ENCODE measurements at regions not wholly inside any gene's neighbourhood (a gene's known extent, or its start where the extent isn't known, plus 50 kb on each side); places are given as distances from the start of the nearest gene placed in this dataset.

DNA sequence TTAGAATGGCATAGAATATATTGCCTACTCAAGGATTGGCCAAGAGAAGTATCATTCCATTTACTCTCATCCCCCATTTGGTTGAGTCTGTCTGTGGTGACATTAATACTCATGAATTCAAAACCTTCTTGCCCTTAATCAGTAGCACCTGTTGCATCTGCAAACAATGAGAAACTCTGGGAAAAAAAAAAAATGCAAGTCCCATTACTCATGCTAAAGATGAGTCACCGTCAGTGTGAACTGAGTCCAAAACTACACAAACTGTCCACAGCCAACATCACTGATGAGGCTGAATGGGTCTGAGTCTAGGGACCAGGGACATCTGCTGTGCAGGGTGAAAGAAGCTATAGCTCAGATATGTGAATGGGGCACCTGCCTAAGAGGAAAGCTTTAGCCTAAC is 96.9 kb upstream of the ADAMTS18 start:
- H3K27me3 ChIP-seq (replicated peaks; ENCODE audit: insufficient read depth) = peaks cover 18% of the 10 kb centered on the region
- H3K9me3 ChIP-seq (ENCODE audit: low read depth) = no peaks in the 10 kb centered on the region
- in situ Hi-C loops (cut with MboI) = no loop called here
- TF ChIP-seq EZH2phosphoT487 (IDR thresholded peaks at IDR 0.05; ENCODE audit: insufficient read depth, low read depth) = no peak
- no peak for TF ChIP-seq EZH2 (IDR thresholded peaks at IDR 0.05; ENCODE audit: insufficient read depth, poor library complexity, severe bottlenecking)
- no peaks in the 10 kb centered on the region for H3K36me3 ChIP-seq (ENCODE audit: low read depth)
- H3F3A ChIP-seq (ENCODE audit: insufficient read depth) = 0 out of 2 replicates have a peak, but pooled peaks cover 6% of the 10 kb centered on the region
- no peak overlapping the region for H3K9ac ChIP-seq
- no peaks in the 10 kb centered on the region for H3K79me2 ChIP-seq (ENCODE audit: insufficient read depth)
- no peak overlapping the region for H2AFZ ChIP-seq
- DNase-seq = peak; percentile 90
- no peak overlapping the region for H3K27ac ChIP-seq
- WGBS, 2 experiments (ENCODE audit: low coverage in 1 of 2, low lambda C conversion rate in 2 of 2, missing lambda C conversion rate in 2 of 2) = 0 to 5% methylated on average over 1 of the region's 1 CpG
- no peak overlapping the region for H3K4me3 ChIP-seq
- peaks cover 4% of the 10 kb centered on the region; the same call in 1 of the 2 replicates for H3K4me1 ChIP-seq (ENCODE audit: insufficient read depth)
- no peak overlapping the region for H3K4me2 ChIP-seq (ENCODE audit: unreplicated experiment)
- no peaks in the 10 kb centered on the region for H4K20me1 ChIP-seq (ENCODE audit: insufficient read depth)
- H3K9me2 ChIP-seq (ENCODE audit: insufficient read depth) = no peaks in the 10 kb centered on the region

DNA sequence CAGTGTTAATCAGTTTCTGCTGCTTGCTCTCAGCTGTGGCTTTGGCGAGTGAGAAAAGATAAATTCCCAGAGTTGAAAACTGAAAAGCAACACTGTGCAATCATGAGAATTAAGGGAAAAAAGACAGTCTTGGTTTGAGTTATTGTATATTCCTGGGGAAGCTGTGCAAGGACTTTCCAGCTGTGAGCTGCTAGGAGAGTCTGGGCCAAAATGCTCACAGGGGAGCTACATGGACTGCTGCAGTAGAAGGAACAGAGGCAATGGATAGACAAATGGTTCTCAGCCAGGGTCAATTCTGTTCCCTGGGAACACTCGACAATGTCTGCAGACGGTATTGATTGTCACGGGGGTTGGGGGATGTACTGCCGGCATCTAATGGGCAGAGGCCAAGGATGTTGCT is 102.0 kb upstream of the ADAMTS18 start:
- Histone ChIP-seq H3K9ac (no peak overlapping the region), H4K20me1 (ENCODE audit: insufficient read depth) (no peaks in the 10 kb centered on the region), H3K27ac (no peak overlapping the region), H3K79me2 (ENCODE audit: insufficient read depth) (no peaks in the 10 kb centered on the region), H2AFZ (no peak overlapping the region), H3K27me3 (replicated peaks; ENCODE audit: insufficient read depth) (peaks cover 31% of the 10 kb centered on the region), H3K4me1 (ENCODE audit: insufficient read depth) (no peaks in the 10 kb centered on the region), H3K9me3 (ENCODE audit: low read depth) (no peaks in the 10 kb centered on the region), H3K9me2 (ENCODE audit: insufficient read depth) (no peaks in the 10 kb centered on the region), H3K36me3 (ENCODE audit: low read depth) (no peaks in the 10 kb centered on the region), H3K4me3 (no peak overlapping the region), H3F3A (ENCODE audit: insufficient read depth) (no peaks in the 10 kb centered on the region), H3K4me2 (ENCODE audit: unreplicated experiment) (no peak overlapping the region)
- TF ChIP-seq EZH2 (IDR thresholded peaks at IDR 0.05; ENCODE audit: insufficient read depth, poor library complexity, severe bottlenecking) (no peak), EZH2phosphoT487 (IDR thresholded peaks at IDR 0.05; ENCODE audit: insufficient read depth, low read depth) (no peak)
- no peak for DNase-seq
- in situ Hi-C loops (cut with MboI) = no loop called here
- 40 to 48% methylated on average over 5 of the region's 5 CpGs for WGBS, 2 experiments (ENCODE audit: low coverage in 1 of 2, low lambda C conversion rate in 2 of 2, missing lambda C conversion rate in 2 of 2)

DNA sequence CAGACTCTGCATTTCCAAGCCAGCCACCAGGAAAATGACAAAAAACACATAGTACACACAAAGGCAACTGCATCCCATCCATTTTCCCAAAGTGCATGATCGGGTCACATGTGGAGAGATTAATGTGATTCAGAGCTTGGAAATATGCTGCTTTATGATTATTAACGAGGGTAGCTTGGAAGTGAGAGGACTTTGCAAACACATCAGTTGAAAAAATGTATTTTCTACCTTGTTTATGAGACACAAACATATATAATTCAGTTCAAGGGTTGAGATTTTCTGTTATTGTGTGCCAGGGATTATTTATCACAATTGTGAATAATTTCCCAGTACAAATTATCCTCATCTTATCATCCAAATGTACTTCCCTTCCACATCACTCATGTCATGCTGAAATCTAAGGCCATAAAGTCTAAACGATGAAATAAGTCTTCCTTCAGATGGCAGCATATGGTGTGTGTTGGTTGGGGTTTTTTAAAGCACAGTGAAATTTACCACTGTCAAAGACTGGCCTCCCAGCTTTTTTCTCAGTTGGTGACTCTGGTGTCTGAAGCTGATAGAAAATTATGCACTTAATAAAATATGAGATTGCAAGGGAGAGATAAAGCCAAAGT is 104.7 kb upstream of the ADAMTS18 start:
- Histone ChIP-seq H3K27me3 (replicated peaks; ENCODE audit: insufficient read depth) (peaks cover 37% of the 10 kb centered on the region), H3K4me1 (ENCODE audit: insufficient read depth) (no peaks in the 10 kb centered on the region), H3K9me2 (ENCODE audit: insufficient read depth) (no peaks in the 10 kb centered on the region), H3F3A (ENCODE audit: insufficient read depth) (no peaks in the 10 kb centered on the region), H3K27ac (no peak overlapping the region), H3K9ac (no peak overlapping the region), H3K4me3 (no peak overlapping the region), H2AFZ (no peak overlapping the region), H3K9me3 (ENCODE audit: low read depth) (no peaks in the 10 kb centered on the region), H3K4me2 (ENCODE audit: unreplicated experiment) (no peak overlapping the region), H3K79me2 (ENCODE audit: insufficient read depth) (no peaks in the 10 kb centered on the region), H3K36me3 (ENCODE audit: low read depth) (no peaks in the 10 kb centered on the region), H4K20me1 (ENCODE audit: insufficient read depth) (no peaks in the 10 kb centered on the region)
- no peak for DNase-seq
- no peak for TF ChIP-seq EZH2 (IDR thresholded peaks at IDR 0.05; ENCODE audit: insufficient read depth, poor library complexity, severe bottlenecking)
- no peak for TF ChIP-seq EZH2phosphoT487 (IDR thresholded peaks at IDR 0.05; ENCODE audit: insufficient read depth, low read depth)
- WGBS, 2 experiments (ENCODE audit: low coverage in 1 of 2, low lambda C conversion rate in 2 of 2, missing lambda C conversion rate in 2 of 2) = 42 to 53% methylated on average over 3 of the region's 3 CpGs
- in situ Hi-C loops (cut with MboI) = no loop called here

DNA sequence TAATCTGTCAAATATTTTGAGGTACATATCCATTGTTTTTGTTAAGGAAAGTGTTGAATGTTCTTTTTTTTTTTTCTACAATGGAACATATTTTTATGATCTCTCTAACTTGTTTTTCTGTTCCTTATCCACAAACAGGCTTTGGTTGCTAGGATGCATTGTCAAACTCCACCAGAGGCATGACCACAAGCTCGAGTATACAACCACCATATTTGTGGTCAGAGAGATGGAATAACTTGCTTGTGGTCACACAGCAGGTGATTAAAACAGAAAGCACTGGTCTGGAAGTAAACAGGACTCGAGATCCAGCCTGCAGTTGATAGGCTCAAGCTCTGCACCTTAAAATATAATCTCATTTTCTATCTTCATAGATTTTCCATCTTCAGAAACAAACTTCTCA is 105.8 kb upstream of the ADAMTS18 start:
- Histone ChIP-seq H3K79me2 (ENCODE audit: insufficient read depth) (no peaks in the 10 kb centered on the region), H3K4me1 (ENCODE audit: insufficient read depth) (no peaks in the 10 kb centered on the region), H4K20me1 (ENCODE audit: insufficient read depth) (no peaks in the 10 kb centered on the region), H3K36me3 (ENCODE audit: low read depth) (no peaks in the 10 kb centered on the region), H3K4me3 (no peak overlapping the region), H2AFZ (no peak overlapping the region), H3F3A (ENCODE audit: insufficient read depth) (no peaks in the 10 kb centered on the region), H3K9me2 (ENCODE audit: insufficient read depth) (no peaks in the 10 kb centered on the region), H3K27me3 (replicated peaks; ENCODE audit: insufficient read depth) (peaks cover 29% of the 10 kb centered on the region), H3K4me2 (ENCODE audit: unreplicated experiment) (no peak overlapping the region), H3K27ac (no peak overlapping the region), H3K9ac (no peak overlapping the region), H3K9me3 (ENCODE audit: low read depth) (no peaks in the 10 kb centered on the region)
- peak; percentile 19 for DNase-seq
- no peak for TF ChIP-seq EZH2phosphoT487 (IDR thresholded peaks at IDR 0.05; ENCODE audit: insufficient read depth, low read depth)
- no peak for TF ChIP-seq EZH2 (IDR thresholded peaks at IDR 0.05; ENCODE audit: insufficient read depth, poor library complexity, severe bottlenecking)
- WGBS, 2 experiments (ENCODE audit: low coverage in 1 of 2, low lambda C conversion rate in 2 of 2, missing lambda C conversion rate in 2 of 2) = 22 to 39% methylated on average over 2 of the region's 2 CpGs
- in situ Hi-C loops (cut with MboI) = no loop called here

DNA sequence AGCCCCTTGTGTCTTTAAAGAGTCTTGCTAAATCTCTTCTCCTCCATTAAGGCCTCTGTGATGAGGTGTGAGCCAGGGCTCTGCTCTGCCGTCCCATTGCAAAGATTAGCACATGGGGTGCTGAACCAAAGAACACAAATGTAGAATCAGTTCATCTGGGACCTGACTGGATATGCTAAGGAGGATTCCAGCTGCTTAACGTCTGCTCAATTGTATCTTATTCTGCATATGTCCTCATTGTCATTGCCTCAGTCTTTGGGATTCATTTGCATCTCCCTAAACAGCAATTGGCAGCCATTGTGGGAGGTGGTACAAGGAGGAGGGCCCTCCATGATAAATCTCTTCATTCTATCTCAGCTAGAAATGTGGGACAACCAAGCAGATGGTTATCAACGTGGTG is 106.3 kb upstream of the ADAMTS18 start:
- Histone ChIP-seq H3K9me2 (ENCODE audit: insufficient read depth) (no peaks in the 10 kb centered on the region), H3K4me3 (no peak overlapping the region), H3K9me3 (ENCODE audit: low read depth) (no peaks in the 10 kb centered on the region), H3K4me1 (ENCODE audit: insufficient read depth) (no peaks in the 10 kb centered on the region), H3K27ac (no peak overlapping the region), H3K36me3 (ENCODE audit: low read depth) (no peaks in the 10 kb centered on the region), H3K4me2 (ENCODE audit: unreplicated experiment) (no peak overlapping the region), H2AFZ (no peak overlapping the region), H3K9ac (no peak overlapping the region), H3K27me3 (replicated peaks; ENCODE audit: insufficient read depth) (peaks cover 26% of the 10 kb centered on the region), H4K20me1 (ENCODE audit: insufficient read depth) (no peaks in the 10 kb centered on the region), H3K79me2 (ENCODE audit: insufficient read depth) (no peaks in the 10 kb centered on the region), H3F3A (ENCODE audit: insufficient read depth) (no peaks in the 10 kb centered on the region)
- TF ChIP-seq EZH2phosphoT487 (IDR thresholded peaks at IDR 0.05; ENCODE audit: insufficient read depth, low read depth) = no peak
- WGBS, 2 experiments (ENCODE audit: low coverage in 1 of 2, low lambda C conversion rate in 2 of 2, missing lambda C conversion rate in 2 of 2) = 44 to 49% methylated on average over 3 of the region's 3 CpGs
- no peak for DNase-seq
- in situ Hi-C loops (cut with MboI) = no loop called here

All from GM23248 (cell line).